K562 (cell line): ENCODE measurements at regions not wholly inside any gene's neighbourhood (a gene's known extent, or its start where the extent isn't known, plus 50 kb on each side); places are given as distances from the start of the nearest gene placed in this dataset.

Experiments
- ADNP ChIP-seq: fragments of 200-800 bp; sonication (Bioruptor generic); IDR thresholded peaks from 2 replicates; pipeline ENCODE4 v1.6.1; 2016; ENCODE audit warnings: missing genetic modification characterization, missing compliant biosample characterization
- CBFA2T2 ChIP-seq: fragments of 450-650 bp; conservative IDR thresholded peaks from 2 replicates; pipeline ENCODE4 v1.6.1; 2017; ENCODE audit warnings: mild to moderate bottlenecking
- FOXP1 ChIP-seq: sonication (generic); formaldehyde crosslinking; IDR thresholded peaks from 2 replicates; pipeline ENCODE4 v1.8.0; 2022; ENCODE audit warnings: mild to moderate bottlenecking, missing genetic modification reagents
- GABPB2 ChIP-seq: fragments of 250-450 bp; sonication (Bioruptor Pico); conservative IDR thresholded peaks from 2 replicates; pipeline ENCODE4 v1.5.1; 2021; ENCODE audit warnings: mild to moderate bottlenecking
- HNRNPLL ChIP-seq: fragments of 200-400 bp; formaldehyde crosslinking; IDR thresholded peaks from 2 replicates; pipeline ENCODE4 v1.6.1; 2017; ENCODE audit warnings: low read length, low read depth, mild to moderate bottlenecking; ENCODE audit not compliant: poor library complexity, severe bottlenecking
- MXI1 ChIP-seq: IDR thresholded peaks from 2 replicates; pipeline ENCODE4 v1.6.1; 2011; ENCODE audit warnings: low read depth, mild to moderate bottlenecking, improper control_type of control experiment, low read length
- NCOR1 ChIP-seq: fragments of 450-650 bp; IDR thresholded peaks from 2 replicates; pipeline ENCODE4 v1.6.1; 2016; ENCODE audit warnings: mild to moderate bottlenecking, moderate library complexity
- NFXL1 ChIP-seq: fragments of 450-650 bp; formaldehyde crosslinking; IDR thresholded peaks from 2 replicates; pipeline ENCODE4 v1.4.0; 2021; ENCODE audit warnings: mild to moderate bottlenecking
- SMAD1 ChIP-seq: fragments of 150-350 bp; IDR thresholded peaks from 2 replicates; pipeline ENCODE4 v1.6.1; 2014; ENCODE audit warnings: low read length, low read depth; ENCODE audit not compliant: partially characterized antibody
- TAL1 ChIP-seq: fragments of 450-650 bp; IDR thresholded peaks from 2 replicates; pipeline ENCODE4 v1.6.1; 2016; ENCODE audit warnings: mild to moderate bottlenecking
- ZBTB8A ChIP-seq: fragments of 450-650 bp; IDR thresholded peaks from 2 replicates; pipeline ENCODE4 v1.6.1; 2018; ENCODE audit warnings: mild to moderate bottlenecking, moderate library complexity; ENCODE audit not compliant: partially characterized antibody
- ZC3H11A ChIP-seq: IDR thresholded peaks from 2 replicates; pipeline ENCODE4 v1.6.1; 2012; ENCODE audit warnings: low read depth, low read length, improper control_type of control experiment
- ZNF140 ChIP-seq: fragments of 250-450 bp; sonication (Bioruptor Pico); IDR thresholded peaks from 2 replicates; pipeline ENCODE4 v1.8.0; 2021; ENCODE audit warnings: moderate library complexity, mild to moderate bottlenecking, inconsistent platforms
- ZNF197 ChIP-seq: fragments of 200-800 bp; sonication (Bioruptor generic); IDR thresholded peaks from 2 replicates; pipeline ENCODE4 v1.6.1; 2016; ENCODE audit warnings: low read depth, missing genetic modification characterization, missing compliant biosample characterization
- ZNF232 ChIP-seq: sonication (generic); formaldehyde crosslinking; IDR thresholded peaks from 2 replicates; pipeline ENCODE4 v1.8.0; 2022; ENCODE audit warnings: mild to moderate bottlenecking, missing genetic modification reagents
- ZNF316 ChIP-seq: fragments of 450-650 bp; IDR thresholded peaks from 2 replicates; pipeline ENCODE4 v1.6.1; 2016
- TF ChIP-seq, protein P1 (sequence below), 2 experiments: IDR thresholded peaks in 1 of 2; conservative IDR thresholded peaks in 1 of 2; 2 replicates each; pipeline ENCODE4 v1.6.1; 2016; ENCODE audit warnings: low read depth in 2 of 2, mild to moderate bottlenecking in 1 of 2, missing compliant biosample characterization in 1 of 2, missing genetic modification characterization in 1 of 2, moderate library complexity in 1 of 2
- TF ChIP-seq, protein P2 (sequence below): fragments of 450-650 bp; formaldehyde crosslinking; IDR thresholded peaks from 2 replicates; pipeline ENCODE4 v1.4.0; 2020; ENCODE audit warnings: mild to moderate bottlenecking, moderate library complexity
- TF ChIP-seq, protein P3 (sequence below): fragments of 450-650 bp; IDR thresholded peaks from 2 replicates; pipeline ENCODE4 v1.6.1; 2017; ENCODE audit warnings: antibody characterized with exemption, mild to moderate bottlenecking
- TF ChIP-seq, protein P4 (sequence below): sonication (generic); formaldehyde crosslinking; IDR thresholded peaks from 2 replicates; pipeline ENCODE4 v1.8.0; 2022; ENCODE audit warnings: mild to moderate bottlenecking, missing genetic modification reagents

DNA sequence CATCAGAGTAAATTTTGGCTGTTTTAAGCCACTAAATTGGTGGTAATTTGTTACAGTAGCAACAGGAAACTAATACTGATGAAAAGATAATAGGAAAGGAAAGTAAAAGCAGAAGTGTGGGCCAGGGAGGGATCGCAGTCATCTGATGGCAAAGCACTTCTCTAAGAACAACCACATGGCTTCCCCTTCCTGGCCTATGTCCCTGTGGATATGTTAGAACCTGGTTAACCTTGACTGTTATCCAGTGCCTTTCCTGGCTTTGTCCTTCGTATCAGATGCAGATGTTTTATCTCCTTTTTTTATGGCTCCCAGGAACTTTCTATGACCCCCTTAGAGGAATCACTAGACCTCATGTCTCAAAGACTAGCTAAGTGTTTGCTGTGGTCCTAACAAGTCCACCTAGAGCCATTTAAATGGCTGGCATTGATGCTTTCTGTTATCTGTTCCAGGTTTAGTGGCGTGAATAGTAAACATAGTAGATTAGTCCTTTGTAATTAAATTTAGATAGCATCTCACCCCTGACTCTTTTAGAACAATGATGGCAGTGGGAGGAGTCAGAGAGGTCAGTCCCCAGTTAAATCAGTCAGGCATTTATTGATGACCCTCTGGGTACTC lies 79.2 kb upstream of the PHACTR2 start (continued):
- TF ChIP-seq NFXL1 (CRISPR knock-in tag), result peak; percentile 54; the same call in 1 of the 2 replicates
- no peak for TF ChIP-seq ZNF140 (CRISPR knock-in tag)
- no peak for TF ChIP-seq ZNF197 (CRISPR knock-in tag)
- TF ChIP-seq, protein P1, sequence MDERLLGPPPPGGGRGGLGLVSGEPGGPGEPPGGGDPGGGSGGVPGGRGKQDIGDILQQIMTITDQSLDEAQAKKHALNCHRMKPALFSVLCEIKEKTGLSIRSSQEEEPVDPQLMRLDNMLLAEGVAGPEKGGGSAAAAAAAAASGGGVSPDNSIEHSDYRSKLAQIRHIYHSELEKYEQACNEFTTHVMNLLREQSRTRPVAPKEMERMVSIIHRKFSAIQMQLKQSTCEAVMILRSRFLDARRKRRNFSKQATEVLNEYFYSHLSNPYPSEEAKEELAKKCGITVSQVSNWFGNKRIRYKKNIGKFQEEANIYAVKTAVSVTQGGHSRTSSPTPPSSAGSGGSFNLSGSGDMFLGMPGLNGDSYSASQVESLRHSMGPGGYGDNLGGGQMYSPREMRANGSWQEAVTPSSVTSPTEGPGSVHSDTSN (CRISPR knock-in tag; IDR thresholded peaks at IDR 0.05; ENCODE audit: low read depth), result no peak
- TF ChIP-seq, protein P1 (tag; conservative IDR thresholded peaks at IDR 0.05; ENCODE audit: low read depth), result no peak
- no peak for TF ChIP-seq ZC3H11A
- TF ChIP-seq FOXP1 (CRISPR knock-in tag), result no peak
- no peak for TF ChIP-seq TAL1
- no peak for TF ChIP-seq CBFA2T2
- no peak for TF ChIP-seq SMAD1
- no peak for TF ChIP-seq ZNF316
- no peak for TF ChIP-seq HNRNPLL
- TF ChIP-seq, protein P2, sequence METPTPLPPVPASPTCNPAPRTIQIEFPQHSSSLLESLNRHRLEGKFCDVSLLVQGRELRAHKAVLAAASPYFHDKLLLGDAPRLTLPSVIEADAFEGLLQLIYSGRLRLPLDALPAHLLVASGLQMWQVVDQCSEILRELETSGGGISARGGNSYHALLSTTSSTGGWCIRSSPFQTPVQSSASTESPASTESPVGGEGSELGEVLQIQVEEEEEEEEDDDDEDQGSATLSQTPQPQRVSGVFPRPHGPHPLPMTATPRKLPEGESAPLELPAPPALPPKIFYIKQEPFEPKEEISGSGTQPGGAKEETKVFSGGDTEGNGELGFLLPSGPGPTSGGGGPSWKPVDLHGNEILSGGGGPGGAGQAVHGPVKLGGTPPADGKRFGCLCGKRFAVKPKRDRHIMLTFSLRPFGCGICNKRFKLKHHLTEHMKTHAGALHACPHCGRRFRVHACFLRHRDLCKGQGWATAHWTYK (CRISPR knock-in tag), result peak; percentile 61; the same call in 1 of the 2 replicates
- TF ChIP-seq, protein P3, sequence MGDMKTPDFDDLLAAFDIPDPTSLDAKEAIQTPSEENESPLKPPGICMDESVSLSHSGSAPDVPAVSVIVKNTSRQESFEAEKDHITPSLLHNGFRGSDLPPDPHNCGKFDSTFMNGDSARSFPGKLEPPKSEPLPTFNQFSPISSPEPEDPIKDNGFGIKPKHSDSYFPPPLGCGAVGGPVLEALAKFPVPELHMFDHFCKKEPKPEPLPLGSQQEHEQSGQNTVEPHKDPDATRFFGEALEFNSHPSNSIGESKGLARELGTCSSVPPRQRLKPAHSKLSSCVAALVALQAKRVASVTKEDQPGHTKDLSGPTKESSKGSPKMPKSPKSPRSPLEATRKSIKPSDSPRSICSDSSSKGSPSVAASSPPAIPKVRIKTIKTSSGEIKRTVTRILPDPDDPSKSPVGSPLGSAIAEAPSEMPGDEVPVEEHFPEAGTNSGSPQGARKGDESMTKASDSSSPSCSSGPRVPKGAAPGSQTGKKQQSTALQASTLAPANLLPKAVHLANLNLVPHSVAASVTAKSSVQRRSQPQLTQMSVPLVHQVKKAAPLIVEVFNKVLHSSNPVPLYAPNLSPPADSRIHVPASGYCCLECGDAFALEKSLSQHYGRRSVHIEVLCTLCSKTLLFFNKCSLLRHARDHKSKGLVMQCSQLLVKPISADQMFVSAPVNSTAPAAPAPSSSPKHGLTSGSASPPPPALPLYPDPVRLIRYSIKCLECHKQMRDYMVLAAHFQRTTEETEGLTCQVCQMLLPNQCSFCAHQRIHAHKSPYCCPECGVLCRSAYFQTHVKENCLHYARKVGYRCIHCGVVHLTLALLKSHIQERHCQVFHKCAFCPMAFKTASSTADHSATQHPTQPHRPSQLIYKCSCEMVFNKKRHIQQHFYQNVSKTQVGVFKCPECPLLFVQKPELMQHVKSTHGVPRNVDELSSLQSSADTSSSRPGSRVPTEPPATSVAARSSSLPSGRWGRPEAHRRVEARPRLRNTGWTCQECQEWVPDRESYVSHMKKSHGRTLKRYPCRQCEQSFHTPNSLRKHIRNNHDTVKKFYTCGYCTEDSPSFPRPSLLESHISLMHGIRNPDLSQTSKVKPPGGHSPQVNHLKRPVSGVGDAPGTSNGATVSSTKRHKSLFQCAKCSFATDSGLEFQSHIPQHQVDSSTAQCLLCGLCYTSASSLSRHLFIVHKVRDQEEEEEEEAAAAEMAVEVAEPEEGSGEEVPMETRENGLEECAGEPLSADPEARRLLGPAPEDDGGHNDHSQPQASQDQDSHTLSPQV, result no peak
- TF ChIP-seq ZNF232 (CRISPR knock-in tag), result no peak
- no peak for TF ChIP-seq ZBTB8A
- no peak for TF ChIP-seq ADNP (tag)
- no peak for TF ChIP-seq MXI1
- no peak for TF ChIP-seq GABPB2
- TF ChIP-seq, protein P4, sequence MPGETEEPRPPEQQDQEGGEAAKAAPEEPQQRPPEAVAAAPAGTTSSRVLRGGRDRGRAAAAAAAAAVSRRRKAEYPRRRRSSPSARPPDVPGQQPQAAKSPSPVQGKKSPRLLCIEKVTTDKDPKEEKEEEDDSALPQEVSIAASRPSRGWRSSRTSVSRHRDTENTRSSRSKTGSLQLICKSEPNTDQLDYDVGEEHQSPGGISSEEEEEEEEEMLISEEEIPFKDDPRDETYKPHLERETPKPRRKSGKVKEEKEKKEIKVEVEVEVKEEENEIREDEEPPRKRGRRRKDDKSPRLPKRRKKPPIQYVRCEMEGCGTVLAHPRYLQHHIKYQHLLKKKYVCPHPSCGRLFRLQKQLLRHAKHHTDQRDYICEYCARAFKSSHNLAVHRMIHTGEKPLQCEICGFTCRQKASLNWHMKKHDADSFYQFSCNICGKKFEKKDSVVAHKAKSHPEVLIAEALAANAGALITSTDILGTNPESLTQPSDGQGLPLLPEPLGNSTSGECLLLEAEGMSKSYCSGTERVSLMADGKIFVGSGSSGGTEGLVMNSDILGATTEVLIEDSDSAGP (CRISPR knock-in tag), result no peak
- no peak for TF ChIP-seq NCOR1
